Heart right ventricle (tissue), 16 donors: ENCODE measurements at regions not wholly inside any gene's neighbourhood (a gene's known extent, or its start where the extent isn't known, plus 50 kb on each side); places are given as distances from the start of the nearest gene placed in this dataset.

Experiments used
- ATAC-seq, 8 donors: fragments of 200-7000 bp; cut with Tn5 transposase; one replicate each; pipeline ENCODE4 v1.9.1; 2020; ENCODE audit warnings: mild to moderate bottlenecking in 8 of 8, moderate library complexity in 8 of 8, moderate number of reproducible peaks in 1 of 8
- DNase-seq, 2 donors: peaks; one replicate each; pipeline ENCODE4 v3.0.0-alpha.2; 2020
- H3K27ac ChIP-seq, 10 donors: fragments of 200-600 bp; sonication (generic) in 2 of 10; one replicate each; pipeline versions ENCODE4 v1.5.0 to v1.8.0; 2020 to 2022; ENCODE audit warnings: mild to moderate bottlenecking in 3 of 10
- H3K27me3 ChIP-seq, 7 donors: fragments of 200-600 bp; one replicate each; pipeline ENCODE4 v1.8.0; 2021 to 2022; ENCODE audit warnings: mild to moderate bottlenecking in 2 of 7
- H3K36me3 ChIP-seq, 9 donors: fragments of 200-600 bp; sonication (generic) in 1 of 9; one replicate each; pipeline versions ENCODE4 v1.5.0 to v1.8.0; 2020 to 2022; ENCODE audit warnings: mild to moderate bottlenecking in 2 of 9
- H3K4me1 ChIP-seq, 9 donors: fragments of 200-600 bp; sonication (generic) in 1 of 9; one replicate each; pipeline versions ENCODE4 v1.5.0 to v1.8.0; 2020 to 2022; ENCODE audit warnings: mild to moderate bottlenecking in 4 of 9
- H3K4me3 ChIP-seq, 10 donors: fragments of 200-600 bp; sonication (generic) in 2 of 10; one replicate each; pipeline versions ENCODE4 v1.5.0 to v1.8.0; 2020 to 2022; ENCODE audit warnings: mild to moderate bottlenecking in 7 of 10, moderate library complexity in 2 of 10
- H3K9me3 ChIP-seq, 11 donors: fragments of 200-600 bp in 10 of 11; sonication (generic) in 2 of 11; one replicate each; pipeline versions ENCODE4 v1.5.0 to v1.8.0; 2013 to 2022; ENCODE audit warnings: mild to moderate bottlenecking in 2 of 11, control low read depth in 1 of 11, moderate library complexity in 1 of 11
- CTCF ChIP-seq, 9 donors: fragments of 200-600 bp; sonication (generic) in 2 of 9; IDR thresholded peaks; one replicate each; pipeline versions ENCODE4 v1.5.0 to v1.8.0; 2021 to 2022; ENCODE audit warnings: antibody characterized with exemption in 9 of 9, mild to moderate bottlenecking in 5 of 9, moderate library complexity in 1 of 9
- WGBS, 2 donors: extraction: QIAGEN DNeasy Blood & Tissue Kit; methylation state at CpG; one replicate each; pipeline ENCODE4 v1.1.7; 2013; ENCODE audit warnings: inconsistent platforms in 1 of 2; 5-methylcytosine and 5-hydroxymethylcytosine counted together
- intact Hi-C, 10 donors: fragments of 100-400 bp; cut with DNase I; formaldehyde crosslinking; loops; one replicate each; pipeline versions ENCODE4 v1.11.1 to v1.14.2; 2022
- donor health status: Arrhythmogenic right ventricular cardiomyopathy.
- donor health status: ischemic (EF 13 %, LVEDD 7.1; RV severe dilation, severe dysfunction).
- donor health status: healthy with polysubstance abuse.
- donor health status: DM: no; HTN: yes; CAD: no.
- donor health status: DM: no; HTN: no; CAD: no.
- donor health status: ischemic (EF 25% LVEDD 6.9; RV normal size, moderate dysfunction).
- donor health status: ischemic (EF 25% LVEDD 5.7; RV mildly dilated, moderate dysfunction).
- donor health status: healthy.
- donor health status: DM: yes; HTN: yes; CAD: no.
- donor health status: Ischemic cardiomyopathy.
- donor health status: ischemic (EF 35%, LVEDD 5.7; RV mildly dilated, moderate dysfunction).
- donor health status: nonischemic (EF 11% LVEDD 7.7; RV severe dilation, severe dysfunction).
- donor health status: DM: yes; HTN: yes; CAD: no.
- donor health status: PGD.
- donor health status: ischemic (EF 29% LVEDD 5.4; RV normal size, mild dysfunction).
- donor health status: nonischemic (EF 23%, LVEDD 6.1; RV moderate dilation, normal function).

GRCh38 chr12:124709722-124710687 lies 142.6 kb upstream of the NCOR2 start:
- DNase-seq (no peak), ATAC-seq (no peak)
- intact Hi-C loops: no loop called here
- Histone ChIP-seq H3K27ac (peak overlapping the region in 1 of 10 donors; percentile 22), H3K4me3 (no peak overlapping the region), H3K9me3 (peaks cover 0 to 8% (median 0%) of the 10 kb centered on the region in 11 donors), H3K27me3 (no peaks in the 10 kb centered on the region), H3K36me3 (no peaks in the 10 kb centered on the region), H3K4me1 (peaks cover 0 to 33% (median 11%) of the 10 kb centered on the region in 9 donors)
- WGBS, 2 donors: 90 to 92% methylated on average over 8 of the region's 8 CpGs
- TF ChIP-seq CTCF (IDR thresholded peaks at IDR 0.05): peak in 1 of 9 donors; percentile 15

GRCh38 chr12:124707316-124707715 lies 139.9 kb upstream of the NCOR2 start:
- H3K27me3 ChIP-seq: no peaks in the 10 kb centered on the region
- no peaks in the 10 kb centered on the region for H3K36me3 ChIP-seq
- H3K9me3 ChIP-seq: peaks cover 0 to 8% (median 0%) of the 10 kb centered on the region in 11 donors
- no peak for ATAC-seq
- no peak overlapping the region for H3K4me3 ChIP-seq
- no peak overlapping the region for H3K27ac ChIP-seq
- intact Hi-C loops: no loop called here
- no peak for DNase-seq
- TF ChIP-seq CTCF (IDR thresholded peaks at IDR 0.05): no peak
- peaks cover 0 to 14% (median 0%) of the 10 kb centered on the region in 9 donors for H3K4me1 ChIP-seq
- 96 to 99% methylated on average over 8 of the region's 8 CpGs for WGBS, 2 donors

GRCh38 chr12:124706363-124706762 lies 139.0 kb upstream of the NCOR2 start:
- Histone ChIP-seq H3K9me3 (peaks cover 0 to 8% (median 0%) of the 10 kb centered on the region in 11 donors), H3K27ac (no peak overlapping the region), H3K36me3 (no peaks in the 10 kb centered on the region), H3K4me1 (peaks cover under 1 to 19% (median 3%) of the 10 kb centered on the region in 9 donors), H3K4me3 (no peak overlapping the region), H3K27me3 (no peaks in the 10 kb centered on the region)
- no peak for TF ChIP-seq CTCF (IDR thresholded peaks at IDR 0.05)
- DNase-seq (no peak), ATAC-seq (no peak)
- 98% methylated on average over 10 of the region's 10 CpGs for WGBS, 2 donors
- intact Hi-C loops: no loop called here

GRCh38 chr12:124705545-124706138 lies 138.2 kb upstream of the NCOR2 start:
- no peaks in the 10 kb centered on the region for H3K36me3 ChIP-seq
- H3K9me3 ChIP-seq: peaks cover 0 to 8% (median 0%) of the 10 kb centered on the region in 11 donors
- H3K27me3 ChIP-seq: no peaks in the 10 kb centered on the region
- 92 to 94% methylated on average over 11 of the region's 11 CpGs for WGBS, 2 donors
- TF ChIP-seq CTCF (IDR thresholded peaks at IDR 0.05): no peak
- H3K27ac ChIP-seq: no peak overlapping the region
- ATAC-seq (no peak), DNase-seq (no peak)
- no peak overlapping the region for H3K4me3 ChIP-seq
- intact Hi-C loops: no loop called here
- H3K4me1 ChIP-seq: peaks cover 6 to 26% (median 10%) of the 10 kb centered on the region in 9 donors
